Inflammatory macrophage (primary cell): ENCODE measurements at regions not wholly inside any gene's neighbourhood (a gene's known extent, or its start where the extent isn't known, plus 50 kb on each side); places are given as distances from the start of the nearest gene placed in this dataset.
"Not testable (repeated sequence)": the region's sequence is repeated elsewhere in the genome, so short reads cannot be mapped to it uniquely, and the experiment has no call there.

Experiments
- DNase-seq, 2 donors: peaks; one replicate each; pipeline ENCODE4 v3.0.0-alpha.2; 2020 to 2022

GRCh38 chr14:49364752-49365117 lies 221.4 kb downstream of the RPS29 start:
- no peak for DNase-seq

GRCh38 chr14:49363821-49364751 lies 222.1 kb downstream of the RPS29 start:
- DNase-seq: no peak

GRCh38 chr14:49362916-49363315 lies 223.3 kb downstream of the RPS29 start:
- no peak for DNase-seq

GRCh38 chr14:49339130-49339529 lies 247.1 kb downstream of the RPS29 start:
- no peak for DNase-seq

- DNase-seq: no peak
These were observed 266.4 kb downstream of the RPS29 start for GRCh38 chr14:49319810-49320209.

GRCh38 chr14:49315570-49315969 lies 270.6 kb downstream of the RPS29 start:
- no peak for DNase-seq

GRCh38 chr14:49314737-49315136 lies 271.4 kb downstream of the RPS29 start:
- DNase-seq: no peak

GRCh38 chr14:49313108-49313507 lies 273.1 kb downstream of the RPS29 start:
- no peak for DNase-seq

GRCh38 chr14:49310298-49310697 lies 275.9 kb downstream of the RPS29 start:
- DNase-seq: no peak

GRCh38 chr14:49306152-49306751 lies 279.9 kb downstream of the RPS29 start:
- DNase-seq: peak in 1 of 2 donors; percentile 4

GRCh38 chr14:49303946-49304516 lies 282.1 kb downstream of the RPS29 start:
- no peak for DNase-seq

- no peak for DNase-seq
These were observed 289.1 kb downstream of the RPS29 start for GRCh38 chr14:49297102-49297501.

GRCh38 chr14:49294621-49295148 lies 291.5 kb downstream of the RPS29 start:
- DNase-seq: no peak

GRCh38 chr14:49287004-49287403 lies 299.2 kb downstream of the RPS29 start:
- no peak for DNase-seq

- DNase-seq: no peak
These were observed 299.8 kb downstream of the RPS29 start for GRCh38 chr14:49286257-49286983.

- no peak for DNase-seq
These were observed 305.6 kb downstream of the RPS29 start for GRCh38 chr14:49280566-49280965.

GRCh38 chr14:49250517-49250916 lies 335.7 kb downstream of the RPS29 start:
- no peak for DNase-seq

GRCh38 chr14:49250109-49250508 lies 336.1 kb downstream of the RPS29 start:
- no peak for DNase-seq

- no peak for DNase-seq
These were observed 337.2 kb downstream of the RPS29 start for GRCh38 chr14:49249022-49249421.

GRCh38 chr14:49243777-49244176 lies 342.4 kb downstream of the RPS29 start:
- not testable (repeated sequence) for DNase-seq

- no peak for DNase-seq
These were observed 345.8 kb downstream of the RPS29 start for GRCh38 chr14:49240383-49240782.

- DNase-seq: no peak
These were observed 357.6 kb downstream of the RPS29 start for GRCh38 chr14:49228552-49228951.

GRCh38 chr14:49221316-49221715 lies 364.9 kb downstream of the RPS29 start:
- DNase-seq: no peak
